ENCODE measurements at regions not wholly inside any gene's neighbourhood (a gene's known extent, or its start where the extent isn't known, plus 50 kb on each side); places are given as distances from the start of the nearest gene placed in this dataset.

DNA sequence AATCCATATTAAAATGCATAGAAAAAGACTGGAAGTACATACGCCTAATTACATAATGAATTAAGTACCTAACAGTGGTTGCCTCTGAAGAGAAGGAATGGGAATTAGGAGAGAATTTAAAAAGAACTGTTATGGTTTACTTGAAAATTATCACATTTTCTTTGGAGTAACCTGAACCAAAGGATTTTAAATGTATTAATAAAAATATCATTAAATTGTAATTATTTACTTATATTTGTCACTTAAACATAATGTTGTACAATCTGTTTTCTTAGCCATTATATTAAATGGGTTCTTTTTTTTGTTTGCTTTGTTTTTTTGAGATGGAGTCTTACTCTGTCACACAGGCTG, 114.2 kb upstream of the SLC7A14 start:
- Histone ChIP-seq H3K4me1 (ENCODE audit: control insufficient read depth, extremely low read depth, insufficient read depth, low read length) (peaks cover 13% of the 10 kb centered on the region), H3K4me2 (ENCODE audit: extremely low read depth, insufficient read depth, low read length) (no peak overlapping the region), H3K9me3 (ENCODE audit: control insufficient read depth, insufficient read depth, low read depth, low read length) (no peaks in the 10 kb centered on the region), H3K27me3 (ENCODE audit: control insufficient read depth, insufficient read depth, low read length) (no peaks in the 10 kb centered on the region), H3K9ac (ENCODE audit: insufficient read depth, low read length) (no peak overlapping the region), H4K20me1 (ENCODE audit: control insufficient read depth, extremely low read depth, insufficient read depth, low read length) (no peaks in the 10 kb centered on the region), H3K27ac (ENCODE audit: insufficient read depth, low read length) (no peak overlapping the region), H3K79me2 (ENCODE audit: control insufficient read depth, insufficient read depth, low read length) (no peaks in the 10 kb centered on the region), H2AFZ (ENCODE audit: low read length) (no peak overlapping the region), H3K4me3 (replicated peaks in 1 of 4; ENCODE audit: control extremely low read depth in 1 of 4, insufficient read depth in 1 of 4, low read depth in 3 of 4, low read length in 4 of 4) (no peak overlapping the region), H3K36me3 (ENCODE audit: control insufficient read depth, insufficient read depth, low read length) (no peaks in the 10 kb centered on the region)
- TF ChIP-seq EZH2 (IDR thresholded peaks at IDR 0.05; ENCODE audit: low read length, missing control alignments) = no peak
- TF ChIP-seq, protein P1, sequence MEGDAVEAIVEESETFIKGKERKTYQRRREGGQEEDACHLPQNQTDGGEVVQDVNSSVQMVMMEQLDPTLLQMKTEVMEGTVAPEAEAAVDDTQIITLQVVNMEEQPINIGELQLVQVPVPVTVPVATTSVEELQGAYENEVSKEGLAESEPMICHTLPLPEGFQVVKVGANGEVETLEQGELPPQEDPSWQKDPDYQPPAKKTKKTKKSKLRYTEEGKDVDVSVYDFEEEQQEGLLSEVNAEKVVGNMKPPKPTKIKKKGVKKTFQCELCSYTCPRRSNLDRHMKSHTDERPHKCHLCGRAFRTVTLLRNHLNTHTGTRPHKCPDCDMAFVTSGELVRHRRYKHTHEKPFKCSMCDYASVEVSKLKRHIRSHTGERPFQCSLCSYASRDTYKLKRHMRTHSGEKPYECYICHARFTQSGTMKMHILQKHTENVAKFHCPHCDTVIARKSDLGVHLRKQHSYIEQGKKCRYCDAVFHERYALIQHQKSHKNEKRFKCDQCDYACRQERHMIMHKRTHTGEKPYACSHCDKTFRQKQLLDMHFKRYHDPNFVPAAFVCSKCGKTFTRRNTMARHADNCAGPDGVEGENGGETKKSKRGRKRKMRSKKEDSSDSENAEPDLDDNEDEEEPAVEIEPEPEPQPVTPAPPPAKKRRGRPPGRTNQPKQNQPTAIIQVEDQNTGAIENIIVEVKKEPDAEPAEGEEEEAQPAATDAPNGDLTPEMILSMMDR (conservative IDR thresholded peaks at IDR 0.05 in 1 of 2, IDR thresholded peaks at IDR 0.05 in 1 of 2; ENCODE audit: low read depth in 1 of 2, low read length in 2 of 2) = no peak
- DNase-seq (ENCODE audit: low read depth in 2 of 2) = no peak

DNA sequence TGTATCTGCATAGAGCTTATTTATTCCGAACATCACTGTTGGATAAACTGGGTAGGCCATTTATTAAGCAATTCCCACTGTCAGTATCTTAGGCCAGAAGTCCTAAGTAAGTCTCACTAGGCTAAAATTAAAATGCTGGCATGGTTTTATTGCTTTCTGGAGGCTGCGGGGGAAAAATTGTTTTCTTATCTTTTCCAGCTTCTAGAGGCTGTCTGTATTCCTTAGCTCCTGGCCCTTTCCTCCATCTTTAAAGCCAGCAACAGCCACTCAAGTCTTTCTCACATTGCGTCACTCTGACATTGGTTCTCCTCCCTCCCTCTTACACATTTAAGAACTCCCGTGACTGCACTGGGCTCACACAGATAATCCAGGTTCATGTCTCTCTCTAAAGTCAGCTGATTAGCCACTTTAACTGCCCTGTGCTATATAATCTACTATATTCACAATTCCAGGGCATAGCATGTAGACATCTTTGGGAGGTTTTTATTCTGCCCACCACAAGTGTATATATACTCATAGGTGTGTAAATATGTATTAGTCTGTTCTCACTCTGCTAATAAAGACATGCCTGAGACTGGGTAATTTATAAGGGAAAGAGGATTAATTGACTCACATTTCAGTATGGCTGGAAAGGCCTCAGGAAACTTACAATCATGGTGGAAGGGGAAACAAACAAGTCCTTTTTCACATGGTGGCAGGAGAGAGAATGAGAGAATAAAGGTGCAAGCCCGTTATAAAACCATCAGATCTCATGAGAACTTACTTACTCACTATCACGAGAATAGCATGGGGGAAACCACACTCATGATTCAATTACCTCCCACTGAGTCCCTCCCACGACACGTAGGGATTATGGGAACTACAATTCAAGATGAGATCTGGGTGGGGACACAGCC, 113.5 kb upstream of the SLC7A14 start:
- no peaks in the 10 kb centered on the region for H4K20me1 ChIP-seq (ENCODE audit: control insufficient read depth, extremely low read depth, insufficient read depth, low read length)
- H3K79me2 ChIP-seq (ENCODE audit: control insufficient read depth, insufficient read depth, low read length) = no peaks in the 10 kb centered on the region
- no peak overlapping the region for H3K27ac ChIP-seq (ENCODE audit: insufficient read depth, low read length)
- no peak for TF ChIP-seq EZH2 (IDR thresholded peaks at IDR 0.05; ENCODE audit: low read length, missing control alignments)
- TF ChIP-seq, protein P1 (conservative IDR thresholded peaks at IDR 0.05 in 1 of 2, IDR thresholded peaks at IDR 0.05 in 1 of 2; ENCODE audit: low read depth in 1 of 2, low read length in 2 of 2) = no peak
- peaks cover 13% of the 10 kb centered on the region for H3K4me1 ChIP-seq (ENCODE audit: control insufficient read depth, extremely low read depth, insufficient read depth, low read length)
- no peak overlapping the region for H3K9ac ChIP-seq (ENCODE audit: insufficient read depth, low read length)
- H3K27me3 ChIP-seq (ENCODE audit: control insufficient read depth, insufficient read depth, low read length) = no peaks in the 10 kb centered on the region
- no peak for DNase-seq (ENCODE audit: low read depth in 2 of 2)
- no peaks in the 10 kb centered on the region for H3K36me3 ChIP-seq (ENCODE audit: control insufficient read depth, insufficient read depth, low read length)
- H2AFZ ChIP-seq (ENCODE audit: low read length) = peak overlapping the region; percentile 22
- H3K4me2 ChIP-seq (ENCODE audit: extremely low read depth, insufficient read depth, low read length) = no peak overlapping the region
- no peak overlapping the region for H3K4me3 ChIP-seq (replicated peaks in 1 of 4; ENCODE audit: control extremely low read depth in 1 of 4, insufficient read depth in 1 of 4, low read depth in 3 of 4, low read length in 4 of 4)
- H3K9me3 ChIP-seq (ENCODE audit: control insufficient read depth, insufficient read depth, low read depth, low read length) = no peaks in the 10 kb centered on the region

DNA sequence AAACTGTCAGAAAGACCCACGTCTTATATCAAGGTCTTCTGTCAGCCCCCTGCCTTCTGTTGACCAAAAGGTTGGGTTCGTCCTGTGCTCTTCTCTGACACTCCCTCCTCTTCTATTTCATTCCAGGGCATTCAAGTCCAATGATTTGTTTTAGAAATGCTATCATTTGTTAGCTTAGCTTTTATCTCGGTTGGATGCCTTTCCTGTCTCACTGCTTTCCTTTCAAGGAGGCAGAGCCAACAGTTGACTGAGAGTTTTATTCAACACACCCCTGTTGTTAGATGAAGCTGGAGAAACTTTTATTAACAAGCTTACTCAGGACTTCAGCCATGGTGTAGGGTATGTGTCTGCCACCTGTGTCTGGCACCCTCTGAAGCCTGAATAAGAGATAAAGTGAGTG, 112.0 kb upstream of the SLC7A14 start:
- no peak overlapping the region for H3K27ac ChIP-seq (ENCODE audit: insufficient read depth, low read length)
- H3K27me3 ChIP-seq (ENCODE audit: control insufficient read depth, insufficient read depth, low read length) = no peaks in the 10 kb centered on the region
- no peaks in the 10 kb centered on the region for H4K20me1 ChIP-seq (ENCODE audit: control insufficient read depth, extremely low read depth, insufficient read depth, low read length)
- no peaks in the 10 kb centered on the region for H3K36me3 ChIP-seq (ENCODE audit: control insufficient read depth, insufficient read depth, low read length)
- no peaks in the 10 kb centered on the region for H3K79me2 ChIP-seq (ENCODE audit: control insufficient read depth, insufficient read depth, low read length)
- H3K4me2 ChIP-seq (ENCODE audit: extremely low read depth, insufficient read depth, low read length) = no peak overlapping the region
- peak in 1 of 2 donors; percentile 68 for DNase-seq (ENCODE audit: low read depth in 2 of 2)
- H3K9me3 ChIP-seq (ENCODE audit: control insufficient read depth, insufficient read depth, low read depth, low read length) = no peaks in the 10 kb centered on the region
- no peak overlapping the region for H2AFZ ChIP-seq (ENCODE audit: low read length)
- H3K4me3 ChIP-seq (replicated peaks in 1 of 4; ENCODE audit: control extremely low read depth in 1 of 4, insufficient read depth in 1 of 4, low read depth in 3 of 4, low read length in 4 of 4) = no peak overlapping the region
- H3K4me1 ChIP-seq (ENCODE audit: control insufficient read depth, extremely low read depth, insufficient read depth, low read length) = peaks cover 8% of the 10 kb centered on the region
- TF ChIP-seq EZH2 (IDR thresholded peaks at IDR 0.05; ENCODE audit: low read length, missing control alignments) = no peak
- TF ChIP-seq, protein P1 (conservative IDR thresholded peaks at IDR 0.05 in 1 of 2, IDR thresholded peaks at IDR 0.05 in 1 of 2; ENCODE audit: low read depth in 1 of 2, low read length in 2 of 2) = no peak
- no peak overlapping the region for H3K9ac ChIP-seq (ENCODE audit: insufficient read depth, low read length)
